Panc1 (cell line): ENCODE measurements at regions not wholly inside any gene's neighbourhood (a gene's known extent, or its start where the extent isn't known, plus 50 kb on each side); places are given as distances from the start of the nearest gene placed in this dataset.

Source experiments
- ATAC-seq: fragments of 200-7000 bp; cut with Tn5 transposase; 2 replicates; pipeline ENCODE4 v1.9.1; 2020; ENCODE audit warnings: mild to moderate bottlenecking, moderate library complexity
- BruUV-seq: library from RNA; stranded (reverse); fragments of 400-500 nt; replicated peaks from 2 replicates; lab custom pipeline; 2021; lab: Mats Ljungman, UMichigan
- CTCF ChIA-PET: fragments of 300-600 bp; sonication (Branson Sonifier 250); formaldehyde crosslinking; loops from one replicate; lab custom pipeline; 2022; ENCODE audit warnings: antibody characterized with exemption; lab: Charles Lee
- POLR2A ChIA-PET: fragments of 300-600 bp; sonication (Branson Sonifier 250); formaldehyde crosslinking; loops from one replicate; lab custom pipeline; 2022; ENCODE audit warnings: antibody characterized with exemption; lab: Charles Lee
- DNase-seq: peaks from one replicate; pipeline ENCODE4 v3.0.0-alpha.2; 2010; ENCODE audit warnings: low read depth, low spot score
- H3K27ac ChIP-seq: 2 replicates; pipeline ENCODE4 v1.5.1; 2011; ENCODE audit warnings: mild to moderate bottlenecking, low read length, inconsistent platforms
- H3K27me3 ChIP-seq: fragments of 200-500 bp; sonication (Bioruptor generic); 2 replicates; pipeline ENCODE4 v1.6.0; 2014; ENCODE audit warnings: low read length, inconsistent platforms; ENCODE audit not compliant: control insufficient read depth, insufficient read depth
- H3K36me3 ChIP-seq: fragments of 200-500 bp; sonication (Bioruptor generic); 2 replicates; pipeline ENCODE4 v1.5.1; 2014; ENCODE audit warnings: inconsistent platforms, mild to moderate bottlenecking, low read length, moderate library complexity; ENCODE audit not compliant: control insufficient read depth, insufficient read depth
- H3K4me1 ChIP-seq: 2 replicates; pipeline ENCODE4 v1.5.1; 2011; ENCODE audit warnings: inconsistent platforms, mild to moderate bottlenecking, low read length, moderate library complexity; ENCODE audit not compliant: control insufficient read depth, insufficient read depth
- H3K4me3 ChIP-seq, 2 experiments: 2 replicates each; pipeline ENCODE4 v1.5.1; 2011 to 2012; ENCODE audit warnings: low read depth in 2 of 2, low read length in 2 of 2, mild to moderate bottlenecking in 2 of 2, inconsistent platforms in 1 of 2, moderate library complexity in 1 of 2
- H3K9me3 ChIP-seq: fragments of 200-500 bp; sonication (Bioruptor generic); 2 replicates; pipeline ENCODE4 v1.5.1; 2014; ENCODE audit warnings: low read depth, mild to moderate bottlenecking, inconsistent platforms, low read length, moderate library complexity; ENCODE audit not compliant: control insufficient read depth, insufficient read depth
- CTCF ChIP-seq: fragments of 450-650 bp; IDR thresholded peaks from 2 replicates; pipeline ENCODE4 v1.5.1; 2017; ENCODE audit warnings: mild to moderate bottlenecking
- POLR2AphosphoS5 ChIP-seq: IDR thresholded peaks from 2 replicates; pipeline ENCODE4 v1.6.1; 2012; ENCODE audit warnings: mild to moderate bottlenecking, low read depth, low read length, moderate library complexity
- REST ChIP-seq, 2 experiments: IDR thresholded peaks; 2 replicates each; pipeline ENCODE4 v1.6.1; 2011 to 2012; ENCODE audit warnings: low read depth in 2 of 2, control low read depth in 1 of 2, low read length in 1 of 2, mild to moderate bottlenecking in 1 of 2, moderate library complexity in 1 of 2; ENCODE audit not compliant: insufficient read depth in 1 of 2
- SIN3A ChIP-seq: IDR thresholded peaks from 2 replicates; pipeline ENCODE4 v1.6.1; 2012; ENCODE audit warnings: low read depth, mild to moderate bottlenecking, low read length, moderate library complexity, borderline replicate concordance; ENCODE audit not compliant: insufficient read depth
- TCF7L2 ChIP-seq: IDR thresholded peaks from 2 replicates; pipeline ENCODE4 v1.6.1; 2011; ENCODE audit warnings: mild to moderate bottlenecking, low read depth, low read length, inconsistent platforms
- in situ Hi-C: cut with HindIII; loops from 2 replicates; pipeline ENCODE4 v1.10.0; 2016; ENCODE audit warnings: low sequenced_read_pairs, low pct_unique_long_range_greater_than_20kb
- intact Hi-C: fragments of 100-400 bp; cut with micrococcal nuclease; formaldehyde crosslinking; loops from one replicate; pipeline ENCODE4 v1.10.0; 2022; ENCODE audit not compliant: unreplicated experiment

GRCh38 chrX:26848511-26848910 lies 614.6 kb downstream of the PPP4R3C start:
- ChIA-PET CTCF (no interaction called here), POLR2A (no interaction called here)
- no TSS peak for BruUV-seq
- H3K27ac ChIP-seq, result no peak overlapping the region
- no peaks in the 10 kb centered on the region for H3K4me1 ChIP-seq
- DNase-seq, result no peak
- in situ Hi-C loops, result no loop called here
- intact Hi-C loops, result no loop called here
- TF ChIP-seq POLR2AphosphoS5 (no peak), REST (IDR thresholded peaks at IDR 0.05; ENCODE audit: insufficient read depth in 1 of 2, low read depth in 2 of 2, low read length in 1 of 2) (no peak), TCF7L2 (no peak), SIN3A (no peak), CTCF (no peak)
- no peaks in the 10 kb centered on the region for H3K27me3 ChIP-seq
- H3K4me3 ChIP-seq, result no peak overlapping the region
- no peaks in the 10 kb centered on the region for H3K9me3 ChIP-seq
- H3K36me3 ChIP-seq, result no peaks in the 10 kb centered on the region
- ATAC-seq, result no peak

- Histone ChIP-seq H3K27me3 (no peaks in the 10 kb centered on the region), H3K36me3 (no peaks in the 10 kb centered on the region), H3K4me3 (no peak overlapping the region), H3K4me1 (no peaks in the 10 kb centered on the region), H3K27ac (no peak overlapping the region), H3K9me3 (no peaks in the 10 kb centered on the region)
- intact Hi-C loops, result no loop called here
- ATAC-seq (no peak), DNase-seq (no peak)
- ChIA-PET POLR2A (no interaction called here), CTCF (no interaction called here)
- TF ChIP-seq CTCF (no peak), TCF7L2 (no peak), SIN3A (no peak), POLR2AphosphoS5 (no peak), REST (IDR thresholded peaks at IDR 0.05; ENCODE audit: insufficient read depth in 1 of 2, low read depth in 2 of 2, low read length in 1 of 2) (no peak)
- in situ Hi-C loops, result no loop called here
- BruUV-seq, result no TSS peak
These were observed 618.1 kb downstream of the PPP4R3C start for GRCh38 chrX:26845056-26845455.
